ENCODE measurements at regions not wholly inside any gene's neighbourhood (a gene's known extent, or its start where the extent isn't known, plus 50 kb on each side); places are given as distances from the start of the nearest gene placed in this dataset.

DNA sequence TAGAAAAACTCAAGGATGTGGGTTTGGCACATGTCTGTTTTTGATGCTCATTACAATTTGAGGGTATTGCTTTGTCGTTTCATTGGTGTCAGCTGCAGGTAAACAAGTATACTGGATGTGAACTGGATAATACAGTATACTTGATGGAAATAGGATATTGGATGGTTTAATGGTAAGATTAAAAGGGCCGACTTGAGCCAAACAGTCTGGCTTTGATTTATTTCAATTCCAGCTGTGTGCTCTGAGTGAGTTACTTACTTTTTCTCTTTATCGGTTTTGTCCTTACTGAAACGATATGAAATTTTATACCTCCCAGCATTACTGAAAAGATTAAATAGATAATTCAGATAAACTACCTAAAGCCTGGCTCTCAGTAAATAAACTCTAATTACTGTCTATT, 227.6 kb downstream of the ASXL3 start:
- DNase-seq: peak; percentile 12

GRCh38 chr18:33804258-33804657, 226.2 kb downstream of the ASXL3 start:
- peak; percentile 54 for DNase-seq

DNA sequence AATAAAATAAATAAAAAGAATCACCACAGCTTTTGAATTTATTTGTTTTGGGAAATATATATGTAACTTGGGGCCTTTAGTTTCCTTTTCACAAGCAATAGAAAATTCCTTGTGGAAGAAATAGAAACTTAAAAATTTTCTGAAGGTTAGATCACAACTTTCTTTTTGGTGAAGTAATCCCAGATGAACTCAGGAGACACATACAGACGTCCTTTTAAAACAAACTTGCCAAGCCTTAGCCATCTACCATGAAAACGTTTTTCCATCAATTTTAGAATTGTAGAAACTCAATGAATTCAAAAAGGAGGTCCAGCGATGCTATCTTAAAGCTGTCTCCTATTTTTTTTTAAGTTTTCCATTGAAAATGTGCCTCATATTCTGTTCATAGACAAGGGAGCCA, 225.6 kb downstream of the ASXL3 start:
- DNase-seq: no peak

DNA sequence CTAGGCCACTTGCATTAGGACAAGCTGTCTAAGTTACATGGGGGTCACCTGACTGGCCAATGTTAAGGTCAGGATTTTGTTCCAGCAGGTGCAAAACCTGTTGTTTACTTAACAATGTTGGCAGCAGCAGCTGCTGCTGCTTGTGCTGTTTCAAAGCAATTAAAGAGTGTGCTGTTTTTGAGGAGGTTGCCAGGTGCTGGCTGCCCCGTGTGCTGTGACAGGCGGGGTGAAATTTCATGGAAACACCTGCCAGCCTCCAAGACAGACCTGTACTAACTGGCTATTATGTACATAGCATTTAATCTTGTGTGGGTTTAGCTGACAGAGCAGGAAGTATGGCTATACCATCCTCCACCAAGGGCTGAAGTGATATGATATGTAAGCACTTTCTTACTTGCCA, 224.9 kb downstream of the ASXL3 start:
- DNase-seq: no peak

Measured in eye (tissue), 1 donor.